Fibroblast of the conjunctiva (primary cell): ENCODE measurements at regions not wholly inside any gene's neighbourhood (a gene's known extent, or its start where the extent isn't known, plus 50 kb on each side); places are given as distances from the start of the nearest gene placed in this dataset.

Source experiments
- DNase-seq: peaks from one replicate; pipeline ENCODE4 v3.0.0-alpha.2; 2010; ENCODE audit warnings: low read depth

GRCh38 chr2:49487139-49487538 is 332.8 kb upstream of the FSHR start:
- no peak for DNase-seq

GRCh38 chr2:49480520-49480919 is 326.2 kb upstream of the FSHR start:
- DNase-seq: no peak

GRCh38 chr2:49465157-49465831 is 311.0 kb upstream of the FSHR start:
- no peak for DNase-seq

- no peak for DNase-seq
These were observed 305.1 kb upstream of the FSHR start for GRCh38 chr2:49459314-49459993.

GRCh38 chr2:49444005-49444404 is 289.7 kb upstream of the FSHR start:
- no peak for DNase-seq

GRCh38 chr2:49426996-49427395 is 272.7 kb upstream of the FSHR start:
- no peak for DNase-seq

- DNase-seq: no peak
These were observed 261.9 kb upstream of the FSHR start for GRCh38 chr2:49416252-49416651.

GRCh38 chr2:49404108-49404507 is 249.8 kb upstream of the FSHR start:
- no peak for DNase-seq

- no peak for DNase-seq
These were observed 249.3 kb upstream of the FSHR start for GRCh38 chr2:49403637-49404036.

GRCh38 chr2:49379406-49379805 is 225.1 kb upstream of the FSHR start:
- DNase-seq: no peak

- no peak for DNase-seq
These were observed 216.9 kb upstream of the FSHR start for GRCh38 chr2:49371128-49371701.

- DNase-seq: no peak
These were observed 215.3 kb upstream of the FSHR start for GRCh38 chr2:49369650-49370049.

GRCh38 chr2:49369101-49369500 is 214.8 kb upstream of the FSHR start:
- no peak for DNase-seq

- DNase-seq: no peak
These were observed 212.7 kb upstream of the FSHR start for GRCh38 chr2:49367003-49367402.

GRCh38 chr2:49360407-49360767 is 206.1 kb upstream of the FSHR start:
- DNase-seq: no peak

GRCh38 chr2:49359721-49360406 is 205.5 kb upstream of the FSHR start:
- DNase-seq: no peak

GRCh38 chr2:49355611-49356010 is 201.3 kb upstream of the FSHR start:
- no peak for DNase-seq

GRCh38 chr2:49351560-49351959 is 197.2 kb upstream of the FSHR start:
- DNase-seq: no peak

- no peak for DNase-seq
These were observed 189.3 kb upstream of the FSHR start for GRCh38 chr2:49343638-49344037.

GRCh38 chr2:49342156-49342555 is 187.8 kb upstream of the FSHR start:
- no peak for DNase-seq

- DNase-seq: no peak
These were observed 181.2 kb upstream of the FSHR start for GRCh38 chr2:49335546-49335945.

GRCh38 chr2:49332415-49332814 is 178.1 kb upstream of the FSHR start:
- no peak for DNase-seq

- no peak for DNase-seq
These were observed 164.2 kb upstream of the FSHR start for GRCh38 chr2:49318531-49318930.
